CD4-positive, alpha-beta T cell treated with Interleukin-2 at 100 ng/mL for 4 hours (primary cell): ENCODE measurements at regions not wholly inside any gene's neighbourhood (a gene's known extent, or its start where the extent isn't known, plus 50 kb on each side); places are given as distances from the start of the nearest gene placed in this dataset.

ENCODE experiments used
- DNase-seq: peaks from one replicate; pipeline ENCODE4 v3.0.0-alpha.2; 2020; ENCODE audit warnings: low spot score

DNA sequence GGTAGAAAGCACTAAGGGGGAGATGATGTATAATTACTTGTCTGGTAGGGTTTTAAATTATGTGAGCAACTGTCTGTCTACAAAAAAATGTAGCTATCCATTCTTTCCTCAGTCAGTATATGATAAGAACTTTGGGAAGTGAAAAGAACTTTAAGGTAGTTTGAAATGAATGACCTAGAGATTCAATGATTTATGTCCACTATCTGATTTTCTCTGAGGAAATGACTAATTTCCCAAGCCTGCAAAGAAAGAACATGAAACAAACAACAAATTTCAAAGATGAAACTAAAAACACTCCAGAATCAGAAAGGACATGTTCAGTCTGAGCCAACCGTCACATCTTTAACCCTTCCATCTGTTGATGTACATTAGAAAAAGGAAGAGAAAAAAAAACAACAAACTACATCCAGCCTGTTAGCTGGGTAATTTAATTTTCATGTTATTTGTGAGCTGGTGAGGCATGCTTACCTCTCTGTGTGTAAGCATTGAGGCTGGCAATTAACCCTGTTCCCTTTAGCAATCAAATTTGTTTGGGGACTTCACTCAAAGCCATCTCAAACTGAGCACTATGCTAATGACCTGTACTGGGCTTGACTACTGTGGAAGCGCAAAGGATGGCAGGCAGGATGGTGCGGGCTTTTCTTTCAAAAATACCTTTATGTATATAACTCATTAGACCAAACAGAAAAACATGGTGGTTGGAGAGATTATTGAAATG lies 220.1 kb downstream of the TUSC7 start:
- DNase-seq: no peak

DNA sequence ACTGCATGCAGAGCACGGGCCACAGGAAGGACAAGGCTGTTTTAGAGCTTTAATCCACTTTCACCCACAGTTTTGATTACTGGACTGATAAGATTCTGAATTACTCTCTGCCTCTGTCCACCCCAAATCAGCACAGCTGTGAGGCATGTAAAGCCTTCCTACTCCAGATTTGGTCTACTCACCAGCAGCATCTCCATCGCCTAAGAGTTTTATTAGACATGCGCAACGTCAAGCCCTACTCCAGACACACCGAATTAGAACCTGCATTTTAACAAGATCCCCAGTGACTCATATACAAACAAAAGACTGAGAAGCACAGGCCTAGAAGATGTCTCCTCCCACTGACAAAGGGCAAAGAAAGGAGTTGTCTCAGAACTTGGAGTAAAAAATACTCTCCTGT lies 221.2 kb downstream of the TUSC7 start:
- DNase-seq: no peak

DNA sequence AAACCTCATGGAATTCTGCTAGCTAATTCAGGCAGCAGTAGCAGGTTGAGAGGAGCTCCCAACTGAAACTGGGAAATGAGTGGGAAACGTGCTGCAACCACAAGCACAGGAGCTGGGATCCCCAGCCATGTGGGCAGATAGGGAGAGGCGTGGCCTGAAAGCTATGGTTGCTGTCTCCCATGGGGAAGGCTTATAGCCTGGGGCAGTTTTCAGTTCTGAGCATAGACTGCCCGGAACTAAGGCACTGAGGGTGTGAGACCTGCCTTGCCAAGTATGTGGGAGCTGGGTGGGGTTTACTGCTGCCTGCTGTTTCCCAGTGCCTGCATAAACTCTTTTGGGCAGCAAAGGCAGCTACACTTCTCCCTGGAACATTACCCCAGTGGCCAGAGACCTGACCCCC lies 229.5 kb downstream of the TUSC7 start:
- no peak for DNase-seq

DNA sequence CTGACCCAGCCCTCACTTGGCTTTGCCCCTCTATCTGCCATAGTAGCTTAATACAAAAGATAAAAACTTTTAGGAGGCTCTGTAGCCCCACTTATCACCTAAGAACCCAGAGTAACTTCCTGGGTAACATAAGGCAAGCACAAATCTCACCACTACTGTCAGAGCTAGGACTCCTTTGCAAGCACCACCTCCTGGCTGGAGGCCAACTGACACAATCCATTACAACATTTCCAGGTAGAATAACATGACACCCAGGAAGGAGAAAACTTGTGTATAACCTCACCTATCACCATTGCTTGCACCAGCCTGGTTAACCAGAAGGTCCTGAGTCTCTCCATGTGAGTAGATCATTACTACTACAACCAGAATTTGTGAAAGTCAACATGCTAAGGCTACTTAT lies 230.0 kb downstream of the TUSC7 start:
- DNase-seq: no peak

DNA sequence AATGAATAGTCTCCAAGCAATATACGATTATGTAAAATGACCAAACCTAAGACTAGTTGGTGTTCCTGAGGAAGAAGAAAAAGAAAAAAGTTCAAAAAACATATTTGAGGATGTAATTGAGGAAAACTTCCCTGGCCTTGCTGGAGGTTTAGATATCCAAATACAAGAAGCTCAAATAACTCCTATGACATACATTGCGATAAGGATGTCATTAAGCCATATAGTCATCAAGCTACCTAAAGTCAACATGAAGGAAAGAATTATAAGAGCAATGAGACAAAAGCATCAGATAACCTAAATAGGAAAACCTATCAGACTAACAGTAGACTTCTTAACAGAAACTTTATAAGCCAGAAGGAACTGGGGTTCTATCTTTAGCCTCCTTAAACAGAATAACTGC lies 231.1 kb downstream of the TUSC7 start:
- no peak for DNase-seq

DNA sequence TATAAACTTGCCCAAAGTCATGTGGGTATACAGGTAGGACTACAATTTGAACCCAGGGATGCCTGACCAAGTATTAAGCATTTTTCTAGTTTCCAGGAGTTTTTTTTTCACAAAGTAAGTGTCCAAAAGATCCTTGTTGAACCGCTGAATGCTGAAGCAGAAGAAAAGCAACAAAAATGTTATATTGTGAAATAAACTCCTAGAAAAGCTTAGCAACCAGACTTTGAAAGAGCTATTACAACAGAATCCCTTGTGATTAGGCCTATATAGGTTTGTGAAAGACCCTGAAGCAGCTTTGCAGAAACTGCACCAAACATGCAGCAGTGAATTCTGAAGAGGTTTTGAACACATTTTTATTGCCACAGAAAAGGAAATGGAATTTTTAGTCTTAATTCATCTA lies 236.8 kb downstream of the TUSC7 start:
- no peak for DNase-seq

DNA sequence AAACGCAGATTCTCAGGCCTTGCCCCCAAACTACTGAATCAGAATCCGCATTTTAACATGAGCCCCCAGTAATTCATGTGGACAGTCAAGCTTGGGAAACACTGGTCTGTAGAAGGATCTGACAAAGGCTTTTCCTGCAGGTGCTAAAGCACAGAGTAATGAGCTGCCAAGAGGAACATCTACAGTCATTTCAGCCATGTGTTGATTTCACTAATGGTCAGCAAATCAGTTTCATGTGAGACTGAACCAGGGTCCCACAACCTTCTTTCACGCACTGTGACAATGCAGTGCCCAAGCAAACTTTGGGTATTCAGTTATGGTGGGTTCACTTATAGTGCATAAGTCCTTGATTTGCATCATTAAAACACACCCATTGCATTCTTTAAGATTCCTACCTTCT lies 237.6 kb downstream of the TUSC7 start:
- DNase-seq: no peak

DNA sequence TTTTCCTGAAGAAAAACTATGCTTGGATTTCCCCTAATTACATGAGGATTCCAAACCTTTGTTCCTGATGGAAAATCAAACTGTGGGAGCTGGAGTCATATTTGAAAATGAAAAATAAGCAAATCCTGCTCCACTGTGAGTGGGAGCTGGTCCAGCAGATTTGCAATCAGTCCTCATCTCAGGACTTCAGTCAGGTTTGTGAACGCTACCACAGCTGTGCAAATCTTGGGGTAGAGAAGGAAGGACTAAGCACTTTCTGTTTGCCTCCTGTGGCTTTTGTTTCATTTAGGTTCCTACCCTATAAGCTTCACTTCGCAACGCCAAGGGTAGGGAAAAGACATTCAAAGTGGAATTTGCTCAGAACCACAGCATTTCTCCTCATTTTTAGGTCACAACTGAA lies 238.2 kb downstream of the TUSC7 start:
- no peak for DNase-seq

DNA sequence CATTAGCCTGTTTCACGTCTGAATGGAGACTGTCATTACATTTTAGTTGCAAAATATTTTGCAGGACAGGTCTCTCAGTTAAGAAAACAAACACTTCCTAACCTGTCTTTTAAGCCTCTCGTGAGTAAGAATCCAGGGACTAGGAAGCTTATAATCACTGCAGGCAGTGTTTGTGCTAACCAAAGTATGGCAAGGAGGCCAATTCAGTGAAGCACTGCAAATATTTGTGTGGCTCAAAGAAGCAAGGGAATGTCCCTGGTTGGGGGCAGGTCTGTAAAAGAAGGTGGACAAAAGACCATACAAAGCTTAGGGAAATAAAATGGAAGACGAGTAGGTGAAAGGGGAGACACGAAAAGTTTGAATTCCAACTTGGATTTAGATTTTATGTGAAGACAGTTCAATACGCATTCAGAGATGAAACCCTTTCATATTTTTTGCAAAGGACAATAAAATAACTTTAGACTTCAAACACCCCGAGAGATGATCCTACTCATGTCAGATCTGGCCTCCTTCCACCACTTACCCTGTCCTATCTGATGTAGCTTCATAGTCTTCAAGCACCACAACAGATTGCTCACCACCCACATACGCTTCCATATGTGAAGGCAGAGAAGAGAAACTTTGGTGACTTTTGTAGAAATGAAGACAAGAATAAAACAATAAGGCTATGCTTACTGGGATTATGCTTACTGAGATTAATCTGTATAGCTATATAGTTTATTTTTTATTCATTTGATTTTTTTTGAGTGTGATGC lies 240.9 kb downstream of the TUSC7 start:
- DNase-seq: no peak

DNA sequence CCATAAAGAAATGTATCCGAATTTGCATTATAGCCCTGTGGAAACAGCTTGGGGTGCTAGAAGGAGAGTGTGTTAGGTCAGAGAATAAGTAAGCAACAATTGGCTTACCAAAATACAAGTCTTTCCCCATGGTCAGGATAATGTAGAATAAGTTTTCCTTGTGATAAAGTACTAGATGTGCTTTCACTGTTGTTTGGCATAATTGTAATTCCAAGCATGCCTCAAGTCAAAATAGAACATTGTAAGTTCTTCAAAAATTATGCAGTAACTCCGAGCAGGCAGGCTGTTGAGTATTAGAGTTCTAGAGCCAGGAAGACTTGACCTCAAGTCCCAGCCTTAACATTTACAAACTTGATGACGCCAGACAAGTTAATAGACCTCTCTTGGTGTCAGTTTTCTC lies 242.0 kb downstream of the TUSC7 start:
- no peak for DNase-seq

DNA sequence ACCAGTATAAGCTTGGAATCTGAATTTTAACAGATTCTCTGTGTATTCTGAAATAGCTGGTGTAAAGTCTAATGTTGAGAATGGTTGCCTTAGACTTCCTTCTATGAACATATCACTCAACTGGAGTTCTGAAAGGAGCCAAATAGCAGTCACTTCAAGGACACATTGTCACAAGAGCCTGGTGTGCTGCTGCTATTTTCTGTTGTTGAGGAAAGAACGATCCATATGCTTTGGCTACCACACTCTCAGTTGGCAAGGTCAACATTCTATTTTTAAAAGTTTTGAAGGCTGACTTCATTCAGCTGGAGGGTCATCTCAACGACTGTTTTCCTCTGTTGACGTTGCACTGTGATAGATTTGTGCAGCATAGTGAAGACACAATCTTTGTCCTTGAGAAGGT lies 248.7 kb downstream of the TUSC7 start:
- DNase-seq: no peak

DNA sequence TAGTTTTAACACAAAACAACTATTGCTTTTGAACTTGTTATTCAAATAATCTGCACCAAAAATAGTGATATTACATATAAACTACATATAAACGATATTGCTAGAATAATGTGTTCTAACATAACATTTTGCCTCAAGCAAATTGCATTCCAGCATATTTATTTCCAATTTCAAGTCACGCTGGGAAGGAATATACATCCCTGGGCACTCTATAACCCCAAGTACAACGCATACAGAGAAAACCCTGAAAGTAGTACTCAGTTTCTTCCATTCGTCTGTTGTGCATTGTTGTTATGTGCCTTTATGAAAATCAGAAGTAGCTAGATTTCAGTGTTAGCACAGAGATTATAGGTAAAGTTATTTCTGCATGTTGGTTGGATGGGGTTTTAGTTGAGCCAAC lies 251.5 kb downstream of the TUSC7 start:
- DNase-seq: no peak

DNA sequence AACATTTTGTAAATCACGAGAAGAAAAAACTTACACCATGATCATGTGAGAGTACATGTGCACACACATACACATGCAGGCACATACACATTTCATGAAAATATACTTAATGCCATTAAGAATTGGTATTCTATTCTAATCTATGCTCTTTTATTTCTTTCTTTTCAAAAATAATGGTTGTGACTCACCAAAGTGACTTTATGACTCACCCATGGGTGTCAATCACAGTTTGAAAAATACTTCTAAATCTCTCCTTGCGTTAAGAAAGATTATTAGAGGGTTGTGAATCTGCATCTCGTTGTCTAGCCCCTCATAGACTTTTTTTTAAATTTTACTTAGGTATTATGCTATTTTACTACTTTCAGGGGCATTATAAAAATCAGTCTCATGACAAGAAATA lies 254.2 kb downstream of the TUSC7 start:
- DNase-seq: no peak

DNA sequence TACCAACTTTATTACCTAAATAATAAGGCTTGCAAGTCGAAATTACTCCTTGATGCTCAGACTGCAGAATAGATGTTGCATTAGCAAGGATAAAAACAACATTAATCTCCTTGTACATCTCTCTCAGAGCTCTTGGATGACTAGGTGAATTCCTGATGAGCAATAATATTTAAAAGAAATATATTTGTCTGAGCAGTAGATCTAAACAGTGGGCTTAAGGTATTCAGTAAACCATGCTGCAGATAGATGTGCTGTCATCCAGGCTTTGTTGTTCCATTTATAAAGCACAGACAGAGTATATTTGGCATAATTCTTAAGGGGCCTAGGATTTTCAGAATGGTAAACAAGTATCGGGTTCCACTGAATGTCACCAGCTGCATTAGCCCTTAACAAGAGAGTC lies 257.1 kb downstream of the TUSC7 start:
- DNase-seq: no peak

DNA sequence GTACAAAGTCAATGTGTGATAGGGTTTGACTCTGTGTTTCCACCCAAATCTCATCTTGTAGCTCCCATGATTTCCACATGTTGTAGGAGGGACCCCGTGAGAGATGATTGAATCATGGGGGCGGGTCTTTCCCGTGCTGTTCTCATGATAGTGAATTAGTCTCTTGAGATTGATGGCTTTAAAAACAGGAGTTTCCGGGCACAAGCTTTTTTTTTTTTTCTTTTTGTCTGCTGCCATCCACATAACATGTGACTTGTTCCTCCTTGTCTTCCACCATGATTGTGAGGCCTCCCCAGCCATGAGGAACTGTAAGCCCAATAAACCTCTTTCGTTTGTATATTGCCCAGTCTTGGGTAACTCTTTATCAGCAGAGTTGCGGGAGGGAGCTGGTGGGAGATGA lies 259.6 kb downstream of the TUSC7 start:
- DNase-seq: no peak

DNA sequence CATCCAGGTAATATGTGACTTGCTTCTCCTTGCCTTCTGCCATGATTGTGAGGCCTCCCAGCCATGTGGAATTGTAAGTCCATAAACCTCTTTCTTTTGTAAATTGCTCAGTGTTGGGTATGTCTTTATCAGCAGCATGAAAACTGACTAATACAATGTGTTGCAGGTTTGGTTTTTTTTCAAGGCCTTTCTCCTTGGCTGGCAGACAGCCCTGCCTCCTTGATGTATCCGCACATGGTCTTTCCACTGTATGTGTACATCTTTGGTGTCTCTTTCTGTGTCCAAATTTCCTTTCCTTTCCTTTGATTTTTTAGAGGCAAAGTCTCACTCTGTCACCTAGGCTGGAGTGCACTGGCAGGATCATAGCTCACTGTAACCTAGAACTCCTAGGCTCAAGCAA lies 260.1 kb downstream of the TUSC7 start:
- DNase-seq: no peak

DNA sequence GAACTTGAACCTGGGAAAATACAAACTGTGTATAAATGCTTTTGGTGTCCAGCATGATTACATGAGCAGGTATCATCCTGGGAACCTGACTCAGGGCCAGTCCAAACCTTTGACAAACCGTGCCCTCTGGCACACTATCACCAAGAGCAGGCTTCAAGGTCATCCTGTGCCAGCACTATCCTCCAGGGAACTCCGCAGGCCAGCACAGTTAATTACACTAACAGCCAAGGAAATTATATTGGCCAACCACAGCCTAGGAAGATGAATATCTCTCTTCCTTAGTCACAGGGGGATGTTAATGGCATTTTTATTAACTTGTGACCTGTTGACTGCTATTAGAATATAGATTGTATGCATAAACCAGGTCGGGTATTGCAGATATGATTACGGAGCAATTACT lies 262.0 kb downstream of the TUSC7 start:
- no peak for DNase-seq

DNA sequence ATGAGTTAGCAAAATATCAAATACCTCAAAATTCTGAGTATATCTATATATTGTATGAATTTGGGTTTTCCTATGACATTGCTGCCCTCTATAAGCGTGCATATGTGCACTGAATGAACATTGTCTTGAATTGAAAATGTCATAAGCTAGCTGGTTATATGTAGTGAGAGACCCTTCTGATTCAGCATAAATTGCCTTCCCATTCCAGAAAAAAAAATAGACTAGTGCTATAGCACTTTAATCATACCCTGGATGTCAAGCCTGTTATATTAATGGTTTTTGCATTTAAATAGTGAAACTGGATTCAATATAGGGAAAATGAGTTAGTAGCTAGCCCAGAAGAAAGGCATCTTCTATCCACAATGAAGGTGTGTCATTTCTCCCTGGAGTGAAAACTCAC lies 265.1 kb downstream of the TUSC7 start:
- no peak for DNase-seq

DNA sequence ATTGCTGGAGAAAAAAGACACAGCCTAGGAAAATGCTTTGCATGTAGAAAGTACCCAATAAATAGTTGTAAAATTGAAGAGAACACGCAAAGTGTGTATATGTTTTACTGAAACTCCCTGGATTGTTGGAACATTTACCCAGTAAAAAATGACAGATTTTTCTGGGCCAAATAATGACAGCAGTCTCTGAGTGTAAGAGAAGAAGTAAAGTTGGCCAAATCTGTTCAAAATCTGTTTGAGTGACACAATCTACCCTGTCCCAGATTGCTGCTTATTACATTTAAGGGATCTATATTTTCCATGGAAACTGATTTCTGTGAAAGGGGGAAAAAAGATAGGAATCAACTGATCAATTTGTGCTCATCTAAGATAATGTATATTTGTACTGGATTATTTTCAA lies 267.9 kb downstream of the TUSC7 start:
- DNase-seq: no peak

DNA sequence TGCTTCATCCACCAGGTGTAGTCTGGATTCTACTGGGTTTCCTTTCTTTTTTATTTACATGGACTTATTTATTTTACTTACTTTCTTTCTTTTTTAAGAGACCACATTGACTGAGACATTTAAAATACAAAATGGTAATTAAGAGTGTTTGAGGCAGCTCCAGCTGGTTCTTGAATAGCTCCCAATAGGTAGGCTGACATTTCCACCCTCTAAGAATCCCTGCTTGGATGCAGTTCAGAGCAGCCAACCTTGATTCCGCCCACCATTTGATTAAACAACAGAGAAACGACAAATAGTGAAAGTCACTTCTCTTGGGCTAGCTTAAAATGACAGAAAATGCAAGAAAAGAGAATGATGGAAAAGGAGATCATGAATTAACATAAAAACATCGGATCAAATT lies 270.5 kb downstream of the TUSC7 start:
- no peak for DNase-seq

DNA sequence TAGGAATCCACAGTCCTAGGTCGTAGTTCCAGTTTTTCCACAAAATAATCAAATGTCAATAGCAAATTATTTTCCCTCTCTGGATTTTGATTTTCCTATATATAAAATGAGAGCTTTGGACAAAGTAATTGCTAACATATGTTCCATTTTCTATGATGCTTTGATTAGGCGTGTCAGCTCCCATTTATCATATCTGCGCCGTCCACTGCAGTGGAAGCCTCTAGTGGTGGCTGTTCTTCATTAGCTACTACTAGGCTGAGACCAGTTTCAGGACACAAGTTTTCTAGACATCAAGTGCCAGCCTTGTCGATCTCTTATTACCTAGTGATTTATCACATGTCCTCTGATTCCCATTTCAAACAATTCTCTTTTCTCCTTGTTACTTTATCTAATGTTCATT lies 271.5 kb downstream of the TUSC7 start:
- DNase-seq: no peak

DNA sequence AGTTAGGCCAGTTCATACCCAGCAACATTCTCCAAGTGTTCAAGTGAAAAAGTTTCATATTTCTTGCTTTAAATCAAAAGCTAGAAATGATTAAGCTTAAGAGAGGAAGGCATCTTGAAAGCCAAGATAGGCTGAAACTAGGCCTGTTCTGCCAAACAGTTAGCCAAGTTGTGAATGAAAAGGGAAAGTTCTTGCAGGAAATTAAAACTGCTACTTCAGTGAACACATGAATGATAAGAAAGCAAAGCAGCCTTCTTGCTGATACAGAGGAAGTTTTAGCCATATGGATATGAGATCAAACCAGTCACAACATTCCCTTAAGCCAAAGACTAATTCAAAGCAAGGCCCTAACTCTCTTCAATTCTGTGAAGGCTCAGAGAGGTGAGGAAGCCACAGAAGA lies 274.7 kb downstream of the TUSC7 start:
- DNase-seq: no peak

DNA sequence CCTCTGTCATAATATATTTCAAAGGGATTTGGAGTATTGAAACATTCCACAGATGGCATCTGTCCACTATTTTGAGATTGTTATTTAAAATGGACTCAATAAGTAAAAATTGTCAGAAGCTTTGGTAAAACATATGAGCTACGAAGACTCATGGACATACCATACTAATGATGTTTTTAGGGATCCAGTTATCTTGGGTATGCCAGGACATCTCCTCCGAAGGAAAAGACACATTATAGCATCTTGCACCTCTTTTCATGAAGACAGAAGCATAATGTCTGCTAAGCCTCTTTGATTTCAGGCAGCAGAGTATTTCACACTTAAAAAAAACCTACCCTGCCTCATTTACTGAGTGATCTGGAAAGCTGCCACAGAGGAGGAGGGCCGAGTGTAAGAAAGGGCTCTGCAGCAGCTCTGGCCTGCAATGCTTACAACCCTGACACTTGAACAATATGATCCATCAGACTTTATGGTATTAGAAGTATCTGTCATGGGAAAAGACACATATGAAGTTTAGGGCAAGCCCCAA lies 284.8 kb downstream of the TUSC7 start:
- no peak for DNase-seq

DNA sequence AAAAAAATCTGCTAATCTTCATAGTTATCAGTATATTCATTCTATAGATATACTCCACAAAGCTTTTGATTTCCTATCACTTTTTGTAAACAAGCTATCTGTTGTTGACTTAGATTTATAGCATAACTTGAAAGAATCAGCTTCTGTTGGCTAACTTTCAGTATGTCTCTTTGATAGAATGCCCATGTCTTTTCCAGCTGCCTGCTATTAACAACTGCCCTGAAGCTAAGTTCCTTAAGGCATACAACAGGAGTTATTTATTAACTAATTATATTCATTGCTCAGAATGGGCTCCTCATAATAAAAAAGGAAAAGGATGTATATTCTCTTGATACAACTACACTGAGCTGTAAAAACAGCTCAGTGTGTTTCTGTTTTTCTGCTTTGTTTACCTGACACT lies 293.9 kb downstream of the TUSC7 start:
- DNase-seq: no peak
